Right lung (tissue), 2 donors: ENCODE measurements at regions not wholly inside any gene's neighbourhood (a gene's known extent, or its start where the extent isn't known, plus 50 kb on each side); places are given as distances from the start of the nearest gene placed in this dataset.
"Not testable (repeated sequence)": the region's sequence is repeated elsewhere in the genome, so short reads cannot be mapped to it uniquely, and the experiment has no call there.

Experiments used
- DNase-seq, 2 donors: peaks; one replicate each; pipeline ENCODE4 v3.0.0-alpha.2; 2013

DNA sequence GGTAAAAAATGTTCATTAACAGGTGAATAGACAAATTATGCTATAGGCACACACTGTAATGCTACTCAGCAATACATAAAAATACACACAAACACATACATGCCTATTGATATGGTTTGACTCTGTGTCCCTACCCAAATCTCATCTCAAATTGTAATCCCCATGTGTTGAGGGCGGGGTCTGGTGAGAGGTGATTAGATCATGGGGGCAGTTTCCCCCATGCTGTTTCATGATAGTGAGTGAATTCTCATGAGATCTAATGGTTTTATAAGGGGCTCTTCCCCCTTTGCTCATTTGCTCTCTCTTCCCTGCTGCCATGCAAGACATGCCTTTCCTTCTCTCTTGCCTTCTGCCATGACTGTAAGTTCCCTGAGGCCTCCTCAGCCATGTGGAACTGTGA, 403.1 kb upstream of the RORB start:
- DNase-seq: not testable (repeated sequence)

DNA sequence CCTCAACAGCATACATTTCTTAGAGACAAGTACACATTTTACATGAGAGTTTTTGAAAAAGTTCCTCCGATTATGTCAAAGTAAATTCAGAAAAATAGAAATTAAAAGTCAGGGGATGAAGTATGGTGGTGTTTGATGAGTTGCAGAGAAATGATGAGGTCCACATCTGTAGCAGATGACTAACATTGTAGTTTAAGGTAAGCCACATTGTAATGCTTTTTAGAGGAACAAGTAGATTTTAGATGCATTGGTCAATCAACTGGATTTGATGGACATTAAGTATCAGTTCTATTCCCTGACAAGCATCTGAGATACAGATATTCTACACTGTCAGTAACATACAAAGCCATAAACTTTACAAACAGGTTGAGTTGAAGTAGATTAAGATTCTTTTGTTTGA, 402.4 kb upstream of the RORB start:
- no peak for DNase-seq

DNA sequence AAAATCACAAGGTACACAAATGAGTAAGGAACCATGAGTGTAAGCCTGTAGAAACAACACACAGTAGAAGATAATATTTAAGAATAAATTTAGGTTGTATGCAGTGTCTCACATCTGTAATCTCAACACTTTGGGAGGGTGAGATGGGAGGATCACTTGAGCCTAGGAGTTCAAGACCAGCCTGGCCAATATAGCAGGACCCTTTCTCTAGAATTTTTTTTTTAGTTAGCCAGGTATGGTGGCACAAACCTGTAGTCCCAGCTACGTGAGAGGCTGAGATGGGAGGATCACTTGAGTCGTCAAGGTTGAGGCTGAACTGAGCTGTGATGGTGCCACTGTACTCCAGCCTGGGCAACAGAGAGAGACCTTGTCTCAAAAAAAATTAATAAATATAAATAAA, 401.2 kb upstream of the RORB start:
- DNase-seq: no peak

DNA sequence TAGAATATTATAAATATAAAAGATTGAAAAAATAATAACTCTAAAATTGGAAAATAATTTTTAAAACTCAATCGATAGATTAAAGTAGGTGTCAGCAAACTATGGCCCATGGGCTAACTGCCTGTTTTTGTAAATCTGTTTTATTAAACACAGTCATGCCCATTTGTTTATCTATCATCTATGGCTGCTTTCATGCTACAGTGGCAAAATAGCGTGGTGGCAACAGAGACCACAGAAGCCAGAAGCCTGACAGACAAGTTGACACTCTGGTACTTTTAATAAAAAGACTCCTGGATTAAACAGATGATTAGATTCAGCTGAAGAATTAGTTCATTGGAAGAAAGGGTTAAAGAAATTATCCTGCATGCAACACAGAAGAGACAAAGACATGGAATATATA, 400.7 kb upstream of the RORB start:
- DNase-seq: no peak

DNA sequence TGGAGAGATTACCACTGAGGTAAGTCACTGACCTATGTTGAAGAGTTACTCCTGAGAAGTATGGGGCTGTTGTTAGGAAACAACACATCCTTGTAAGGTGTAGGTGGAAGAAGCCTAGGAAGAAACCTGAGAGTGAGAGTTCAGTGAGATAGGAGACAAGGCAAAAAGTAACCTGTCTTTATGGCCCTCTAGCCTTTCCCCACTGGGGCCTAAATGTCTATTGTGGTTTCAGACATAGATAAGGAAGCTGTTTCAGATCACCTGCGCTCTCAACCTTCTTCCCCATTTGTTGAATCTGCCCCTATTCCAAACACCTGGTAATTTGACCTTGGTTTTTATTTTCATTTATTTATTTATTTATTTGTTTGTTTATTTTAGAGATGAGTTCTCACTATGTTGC, 397.1 kb upstream of the RORB start:
- DNase-seq: no peak

DNA sequence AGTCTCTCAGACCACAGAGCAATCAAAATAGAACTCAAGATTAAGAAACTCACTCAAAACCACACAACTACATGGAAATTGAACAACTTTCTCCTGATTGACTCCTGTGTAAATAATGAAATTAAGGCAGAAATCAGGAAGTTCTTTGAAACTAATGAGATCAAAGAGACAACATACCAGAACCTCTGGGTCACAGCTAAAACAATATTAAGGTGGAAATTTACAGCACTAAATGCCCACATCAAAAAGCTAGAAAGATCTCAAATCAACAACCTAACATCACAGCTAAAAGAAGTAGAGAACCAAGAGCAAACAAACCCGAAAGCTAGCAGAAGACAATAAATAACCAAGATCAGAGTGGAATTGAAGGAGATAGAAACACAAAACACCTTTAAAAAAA, 395.0 kb upstream of the RORB start:
- DNase-seq: not testable (repeated sequence)

DNA sequence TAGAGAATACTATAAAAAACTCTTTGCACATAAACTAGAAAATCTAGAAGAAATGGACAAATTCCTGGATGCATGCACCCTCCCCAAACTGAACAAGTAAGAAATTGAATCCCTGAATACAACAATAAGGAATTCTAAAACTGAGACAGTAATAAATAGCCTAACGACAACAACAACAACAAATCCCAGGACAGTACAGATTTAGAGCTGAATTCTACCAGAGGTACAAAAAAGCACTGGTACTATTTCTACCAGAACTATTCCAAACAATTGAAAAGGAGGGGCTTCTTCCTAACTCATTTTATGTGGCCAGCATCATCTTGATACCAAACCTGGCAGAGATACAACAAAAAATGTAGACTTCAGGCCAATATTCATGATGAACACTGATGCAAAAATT, 394.4 kb upstream of the RORB start:
- DNase-seq: no peak

DNA sequence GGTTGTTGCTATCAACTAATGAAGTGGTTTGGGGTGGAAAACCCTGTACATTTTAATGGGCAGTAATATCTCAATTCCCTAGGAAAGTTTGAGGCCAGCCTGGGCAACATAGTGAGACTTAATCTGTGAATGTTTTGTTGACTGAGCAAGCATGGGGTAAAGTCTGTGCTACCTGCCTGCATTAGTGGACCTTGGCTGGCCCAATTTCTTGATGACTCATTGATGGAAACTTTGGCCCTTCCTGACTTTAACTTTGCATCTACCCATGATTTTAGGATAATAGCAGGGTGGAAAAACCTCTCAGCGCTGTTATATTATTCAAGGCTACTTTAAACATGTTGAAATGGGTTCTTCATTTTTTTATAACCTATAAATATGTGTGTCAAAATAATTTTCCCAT, 389.4 kb upstream of the RORB start:
- DNase-seq: no peak

DNA sequence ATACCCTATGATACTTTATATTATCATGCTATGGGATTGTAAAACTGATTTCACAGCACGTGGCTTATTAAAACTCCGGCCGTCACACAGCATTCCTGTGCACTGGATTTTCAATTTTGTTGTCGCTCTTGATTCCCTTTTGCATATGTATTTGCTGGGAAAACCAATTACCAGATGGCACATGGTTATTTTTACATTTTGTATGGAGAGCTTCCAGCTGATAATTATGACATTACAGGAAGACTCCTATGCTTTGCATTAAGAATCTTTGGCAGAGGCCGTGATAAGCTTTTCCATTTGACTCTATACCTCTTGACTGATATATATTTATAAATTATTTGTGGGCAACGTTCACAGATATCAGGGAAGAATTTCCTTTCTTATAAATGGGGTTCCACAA, 381.2 kb upstream of the RORB start:
- DNase-seq: no peak

DNA sequence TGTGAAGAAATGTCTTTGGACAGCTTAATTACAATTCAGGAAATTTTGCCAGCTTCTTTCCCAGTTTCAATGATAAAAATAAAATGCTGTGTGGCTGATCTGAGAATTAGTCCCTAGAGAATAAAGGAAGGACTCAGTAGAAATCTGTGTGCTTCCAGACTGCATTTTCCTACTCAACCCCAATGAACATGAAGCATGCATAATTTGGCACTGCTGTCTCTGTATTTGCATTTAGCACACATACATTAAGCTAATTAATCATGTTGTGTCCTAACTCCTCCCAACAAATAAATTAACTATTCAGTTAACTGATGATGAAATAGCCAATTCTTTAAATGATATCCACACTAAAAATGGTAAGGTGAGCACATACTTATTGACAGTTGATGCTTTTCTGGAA, 380.0 kb upstream of the RORB start:
- no peak for DNase-seq

DNA sequence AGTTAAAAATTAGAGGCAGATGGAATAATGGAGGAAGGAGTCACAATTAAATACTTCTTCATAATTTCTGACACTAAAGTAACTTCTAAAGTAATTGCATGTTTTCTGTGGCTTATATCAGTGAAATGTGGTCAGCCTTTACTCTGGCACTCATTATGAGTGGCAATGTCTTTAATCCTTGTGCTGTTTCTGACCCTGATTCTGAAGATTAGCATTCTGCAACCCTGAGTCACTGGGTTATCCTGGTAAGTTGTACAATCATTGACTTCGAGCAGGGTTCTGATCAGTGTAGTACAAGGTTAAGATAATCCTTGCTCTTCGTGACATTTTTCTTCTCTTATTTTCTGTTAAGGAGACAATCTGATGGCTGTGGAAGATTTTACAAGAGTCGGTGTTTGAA, 379.4 kb upstream of the RORB start:
- DNase-seq: no peak

DNA sequence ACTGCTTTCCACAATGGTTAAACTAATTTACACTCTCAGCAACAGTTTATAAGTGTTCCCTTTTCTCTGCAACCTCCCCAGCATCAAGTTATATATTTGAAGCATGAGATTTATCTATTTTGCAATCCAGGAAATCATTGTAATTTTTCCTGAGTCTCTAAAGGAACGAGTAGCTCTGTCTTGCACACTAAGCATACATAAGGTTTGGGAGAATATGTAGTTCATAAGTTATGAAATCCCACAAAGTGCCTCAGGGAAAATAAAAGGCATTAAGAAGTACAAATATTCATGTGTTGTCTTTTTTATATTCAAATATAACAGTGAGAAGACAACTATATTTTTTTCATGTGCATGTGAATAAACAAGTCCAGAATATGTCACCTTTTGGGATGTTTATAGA, 377.1 kb upstream of the RORB start:
- no peak for DNase-seq

DNA sequence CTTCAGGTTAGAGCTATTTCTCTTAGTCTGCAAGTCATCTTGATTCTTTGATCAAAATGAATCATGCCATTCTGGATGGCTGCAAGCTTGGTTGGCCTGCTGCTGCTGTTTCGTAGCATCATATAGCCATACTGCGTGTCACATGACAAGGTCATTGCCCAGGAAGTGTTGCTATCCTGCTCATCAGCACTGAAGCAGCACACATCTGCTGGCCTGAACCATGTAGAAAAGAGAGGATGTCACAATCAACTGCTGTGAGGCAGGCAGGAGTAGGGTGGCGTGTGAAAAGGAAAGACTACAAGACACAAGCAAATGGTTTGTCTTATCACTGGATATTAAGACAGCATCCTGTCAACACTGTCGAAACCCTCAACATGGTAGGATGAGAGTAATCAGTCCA, 376.7 kb upstream of the RORB start:
- DNase-seq: no peak

DNA sequence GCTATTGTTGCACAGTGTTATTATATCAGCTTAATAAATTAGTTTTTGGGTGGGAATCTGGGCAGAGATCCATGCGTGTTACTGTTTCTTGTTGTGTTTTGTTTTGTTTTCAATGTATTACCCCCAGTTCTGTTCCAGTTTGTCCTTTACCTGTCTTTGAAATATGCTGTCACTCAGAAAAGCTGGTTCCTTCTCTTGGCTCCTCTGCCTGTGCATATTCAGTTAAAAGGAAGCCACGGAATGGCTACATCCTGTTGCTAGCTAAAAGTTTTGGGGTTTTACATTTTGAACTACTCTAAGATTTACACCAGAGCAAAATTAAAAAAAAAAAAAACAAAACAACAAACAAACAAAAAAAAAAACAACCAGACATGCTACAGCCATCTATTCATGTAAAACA, 374.9 kb upstream of the RORB start:
- DNase-seq: no peak

DNA sequence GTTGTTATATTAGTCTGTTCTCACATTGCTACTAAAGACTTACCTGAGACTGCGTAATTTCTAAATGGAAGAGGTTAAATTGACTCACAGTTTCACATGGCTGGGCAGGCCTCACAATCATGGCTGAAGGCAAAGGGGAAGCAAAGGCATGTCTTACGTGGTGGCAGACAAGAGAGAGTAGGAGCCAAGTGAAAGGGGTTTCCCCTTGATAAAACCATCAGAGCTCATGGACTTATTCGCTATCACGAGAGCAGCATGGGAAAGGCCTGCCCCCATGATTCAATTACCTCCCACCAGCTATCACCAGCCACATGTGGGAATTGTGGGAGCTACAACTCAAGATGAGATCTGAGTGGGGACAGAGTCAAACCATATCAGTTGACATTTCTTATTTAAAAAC, 374.5 kb upstream of the RORB start:
- DNase-seq: no peak

DNA sequence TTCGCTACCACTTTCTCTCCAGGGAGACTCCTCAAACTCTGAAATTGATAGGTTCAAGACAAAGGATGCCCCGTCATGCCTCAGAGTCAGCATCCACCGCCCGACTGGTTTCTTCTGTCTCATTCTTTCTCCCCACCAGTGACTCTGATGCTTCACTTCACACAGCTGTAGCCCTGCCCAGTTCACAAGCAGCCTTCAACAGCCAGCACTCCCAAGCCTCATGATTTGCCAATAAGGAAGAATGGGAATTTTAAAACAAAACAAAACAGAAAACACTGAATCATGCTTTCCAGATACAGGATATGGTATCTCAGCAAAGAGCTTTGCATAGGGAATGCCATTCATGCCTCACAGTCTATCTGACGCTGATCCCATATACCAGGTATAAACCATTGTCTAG, 371.2 kb upstream of the RORB start:
- no peak for DNase-seq

DNA sequence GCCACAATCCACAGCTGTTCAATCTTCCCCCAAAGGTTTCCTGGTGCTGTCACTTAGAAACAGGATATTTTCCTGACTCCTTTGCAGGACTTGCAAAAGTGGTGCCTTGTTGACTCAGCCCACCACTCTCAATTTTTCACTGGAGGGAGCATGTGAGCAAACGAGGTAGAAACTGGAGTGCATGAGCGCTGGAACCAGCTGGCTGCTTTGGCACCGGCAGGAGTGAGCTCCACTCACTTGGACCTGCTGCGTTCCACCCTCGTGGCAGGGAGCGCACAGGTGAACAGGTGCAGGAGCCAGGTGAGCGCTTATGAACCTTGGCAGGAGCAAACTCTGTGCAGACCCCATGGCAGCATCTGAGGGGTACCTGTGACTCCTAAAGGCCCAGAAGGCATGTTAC, 364.1 kb upstream of the RORB start:
- no peak for DNase-seq

DNA sequence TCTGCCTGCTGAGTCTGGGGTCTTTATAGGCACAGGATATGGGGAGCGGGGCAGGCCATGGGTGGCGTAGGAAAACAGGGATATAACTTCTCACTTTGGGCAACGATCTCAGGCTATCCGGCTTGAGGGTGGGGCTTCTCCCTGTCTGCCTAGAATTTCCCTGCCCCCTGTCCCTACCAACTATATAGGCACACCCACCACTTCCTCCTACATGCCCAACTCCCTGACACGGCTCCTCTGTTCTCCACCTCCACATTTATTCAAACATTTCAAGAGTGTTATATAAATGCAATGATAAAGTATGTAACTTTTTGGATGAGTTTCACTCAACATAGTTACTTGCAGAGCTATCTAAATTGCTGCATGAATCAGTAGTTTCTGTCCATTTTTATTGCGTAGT, 363.2 kb upstream of the RORB start:
- DNase-seq: no peak

DNA sequence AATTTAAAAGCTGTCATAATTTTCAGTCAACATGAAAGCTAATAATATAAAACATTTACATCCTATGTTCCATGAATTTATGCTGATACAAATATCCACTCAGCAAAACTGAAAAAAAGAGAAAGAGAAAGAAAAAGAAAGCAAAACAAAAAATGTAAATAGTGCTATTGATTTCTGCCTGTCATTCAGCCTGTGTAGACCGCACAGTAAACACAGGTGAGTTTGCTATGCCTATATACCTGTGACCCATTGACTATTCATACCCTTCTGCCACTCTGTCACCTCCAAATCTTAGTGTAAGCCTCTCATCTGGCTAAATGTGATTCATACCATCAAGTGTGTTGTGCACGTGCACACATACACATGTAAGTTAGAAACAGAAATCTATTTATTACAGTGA, 359.0 kb upstream of the RORB start:
- no peak for DNase-seq

DNA sequence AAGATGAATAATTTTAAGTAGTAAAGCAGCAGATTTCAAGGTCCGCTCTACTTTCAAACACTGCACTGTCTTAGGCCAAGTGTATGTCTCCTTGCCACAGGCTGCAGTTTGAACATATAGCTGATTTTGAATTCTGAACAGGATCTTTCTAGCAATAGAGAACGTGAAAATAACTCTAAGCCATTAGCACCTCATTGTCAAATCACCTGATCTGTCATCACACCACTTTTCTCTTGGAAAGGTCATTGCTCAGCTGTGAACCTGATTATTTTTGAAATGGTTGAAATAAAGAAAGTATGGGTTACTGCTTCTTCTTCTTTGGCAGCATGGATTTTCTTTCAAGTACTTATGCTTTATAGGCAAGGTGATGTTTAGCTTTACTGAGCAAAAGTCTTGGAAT, 357.0 kb upstream of the RORB start:
- DNase-seq: no peak

DNA sequence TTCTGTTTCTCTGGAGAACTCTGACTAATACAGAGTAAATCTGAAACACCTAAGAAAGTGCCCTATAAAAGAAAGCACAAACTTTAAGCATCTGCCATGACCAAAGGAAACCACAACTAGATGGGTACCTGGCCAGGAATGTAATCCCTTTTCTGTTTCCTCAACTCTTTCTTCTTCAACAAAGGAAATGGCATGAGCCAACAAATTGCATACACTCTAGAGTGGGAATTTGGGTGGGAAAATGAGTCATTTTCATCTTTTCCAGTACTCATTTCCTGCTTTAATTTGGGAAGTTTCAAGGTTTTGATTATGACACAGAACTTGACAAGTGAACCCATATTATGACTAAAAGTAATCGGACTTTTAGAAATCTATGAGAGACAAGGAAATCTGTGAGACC, 349.2 kb upstream of the RORB start:
- no peak for DNase-seq

DNA sequence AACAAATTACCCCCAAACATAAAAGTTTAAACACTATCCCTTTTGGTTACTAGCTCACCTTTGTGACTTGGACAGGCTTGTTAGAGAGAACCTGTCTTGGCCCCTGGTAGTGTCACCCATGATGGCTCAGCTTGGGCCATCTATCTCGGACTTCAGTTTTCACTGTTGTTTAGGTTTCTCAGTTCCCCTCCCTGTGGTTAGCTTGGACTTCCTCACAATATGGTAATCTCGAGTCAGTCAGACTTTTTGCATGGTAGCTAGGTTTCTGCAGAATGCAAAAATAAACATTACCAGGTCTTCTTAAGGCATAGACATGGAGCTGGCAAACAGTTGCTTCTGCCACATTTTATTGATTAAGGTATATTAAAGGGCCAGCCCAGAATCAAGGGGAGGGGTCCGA, 324.3 kb upstream of the RORB start:
- no peak for DNase-seq

DNA sequence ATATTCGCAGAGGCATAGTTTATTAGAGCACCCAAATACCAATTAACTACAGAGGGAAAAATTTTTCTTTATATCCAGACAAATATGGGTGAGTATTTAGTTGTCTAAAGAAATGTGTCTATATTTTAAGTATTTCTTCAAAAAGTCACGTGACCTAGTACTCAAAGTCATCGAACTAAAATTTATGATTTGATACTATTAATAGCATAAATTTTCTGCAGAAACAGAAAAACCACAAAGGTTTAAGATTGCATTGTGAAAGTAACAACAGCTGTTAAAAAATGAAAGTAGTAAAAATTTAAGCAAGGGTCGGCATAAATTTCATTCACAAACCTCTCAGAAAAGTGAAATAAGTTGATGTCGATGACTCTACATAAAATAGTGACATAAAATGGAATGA, 323.9 kb upstream of the RORB start:
- no peak for DNase-seq

DNA sequence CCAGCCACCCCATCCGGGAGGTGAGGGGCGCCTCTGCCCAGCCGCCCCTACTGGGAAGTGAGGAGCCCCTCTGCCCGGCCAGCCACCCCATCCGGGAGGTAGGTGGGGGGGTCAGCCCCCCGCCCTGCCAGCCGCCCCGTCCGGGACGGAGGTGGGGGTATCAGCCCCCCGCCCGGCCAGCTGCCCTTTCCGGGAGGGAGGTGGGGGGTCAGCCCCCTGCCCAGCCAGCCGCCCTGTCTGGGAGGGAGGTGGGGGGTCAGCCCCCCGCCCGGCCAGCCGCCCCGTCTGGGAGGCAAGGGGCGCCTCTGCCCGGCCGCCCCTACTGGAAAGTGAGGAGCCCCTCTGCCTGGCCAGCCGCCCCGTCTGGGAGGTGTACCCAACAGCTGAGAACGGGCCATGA, 299.4 kb upstream of the RORB start:
- DNase-seq: not testable (repeated sequence)

DNA sequence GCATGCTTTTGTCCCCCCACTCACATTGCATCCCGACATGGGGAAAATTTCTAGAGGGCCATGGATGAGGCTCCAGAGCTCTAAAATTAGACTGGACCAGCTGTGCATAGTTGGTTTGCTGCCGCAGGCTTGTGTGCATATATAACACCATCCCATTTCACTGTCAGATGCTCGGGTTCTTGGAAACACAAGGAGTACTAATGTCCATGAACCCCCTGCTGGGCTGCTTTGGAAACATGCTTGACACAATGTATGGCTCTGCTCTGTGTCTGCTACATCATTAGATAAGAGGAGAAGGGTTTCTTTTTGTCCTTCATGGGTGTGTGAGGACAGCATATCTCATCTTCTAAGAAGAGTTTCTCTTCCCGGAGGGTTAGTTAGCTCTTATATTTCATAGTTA, 292.1 kb upstream of the RORB start:
- no peak for DNase-seq
